ENCODE measurements at regions not wholly inside any gene's neighbourhood (a gene's known extent, or its start where the extent isn't known, plus 50 kb on each side); places are given as distances from the start of the nearest gene placed in this dataset.
"Not testable (repeated sequence)": the region's sequence is repeated elsewhere in the genome, so short reads cannot be mapped to it uniquely, and the experiment has no call there.

GRCh38 chr6:6878887-6879585 lies 228.7 kb upstream of the RREB1 start:
- ChIA-PET CTCF (interaction anchor here (2.2 kb wide), 1 partner anchor 10 kb away, joined by 5 read pairs; no protein-coding TSS in a partner anchor), POLR2A (no interaction called here)
- TF ChIP-seq CTCF (IDR thresholded peaks at IDR 0.05; ENCODE audit: control extremely low read depth, extremely low read depth, low read depth, missing control alignments): no peak
- no peak for DNase-seq (ENCODE audit: extremely low spot score)

- POLR2A ChIA-PET; DNase-seq (ENCODE audit: extremely low spot score): not testable (repeated sequence)
- CTCF ChIA-PET: interaction anchor here (2.2 kb wide), 1 partner anchor 11 kb away, joined by 5 read pairs; no protein-coding TSS in a partner anchor
Measured at GRCh38 chr6:6879586-6879974, 228.2 kb upstream of the RREB1 start.

GRCh38 chr6:6880745-6881437 lies 226.9 kb upstream of the RREB1 start:
- POLR2A ChIA-PET: no interaction called here
- no peak for DNase-seq (ENCODE audit: extremely low spot score)
- CTCF ChIA-PET: interaction anchor here (1.0 to 2.0 kb wide), 5 partner anchors 10 to 80 kb away, joined by 3 to 11 read pairs (median 4); no protein-coding TSS in a partner anchor
- no peak for TF ChIP-seq CTCF (IDR thresholded peaks at IDR 0.05; ENCODE audit: control extremely low read depth, extremely low read depth, low read depth, missing control alignments)

- POLR2A ChIA-PET: no interaction called here
- no peak for DNase-seq (ENCODE audit: extremely low spot score)
- CTCF ChIA-PET: interaction anchor here (0.8 to 2.0 kb wide), 9 partner anchors 8 to 627 kb away, joined by 3 to 11 read pairs (median 3); no protein-coding TSS in a partner anchor
- TF ChIP-seq CTCF (IDR thresholded peaks at IDR 0.05; ENCODE audit: control extremely low read depth, extremely low read depth, low read depth, missing control alignments): no peak
Measured at GRCh38 chr6:6881438-6882225, 226.1 kb upstream of the RREB1 start.

- DNase-seq (ENCODE audit: extremely low spot score): no peak
- CTCF ChIA-PET: interaction anchor here (1.4 to 1.9 kb wide), 5 partner anchors 9 to 82 kb away, joined by 3 to 11 read pairs (median 3); no protein-coding TSS in a partner anchor
- POLR2A ChIA-PET: interaction anchor here (0.7 kb wide), 1 partner anchor 116 kb away, joined by 3 read pairs; no protein-coding TSS in a partner anchor
- no peak for TF ChIP-seq CTCF (IDR thresholded peaks at IDR 0.05; ENCODE audit: control extremely low read depth, extremely low read depth, low read depth, missing control alignments)
Measured at GRCh38 chr6:6882592-6882991, 225.2 kb upstream of the RREB1 start.

- no peak for TF ChIP-seq CTCF (IDR thresholded peaks at IDR 0.05; ENCODE audit: control extremely low read depth, extremely low read depth, low read depth, missing control alignments)
- POLR2A ChIA-PET: interaction anchor here (0.7 kb wide), 1 partner anchor 115 kb away, joined by 3 read pairs; no protein-coding TSS in a partner anchor
- DNase-seq (ENCODE audit: extremely low spot score): no peak
- CTCF ChIA-PET: interaction anchor here (1.5 to 1.9 kb wide), 4 partner anchors 9 to 21 kb away, joined by 3 to 11 read pairs (median 4); no protein-coding TSS in a partner anchor
Measured at GRCh38 chr6:6883011-6883410, 224.8 kb upstream of the RREB1 start.
